ENCODE measurements at regions not wholly inside any gene's neighbourhood (a gene's known extent, or its start where the extent isn't known, plus 50 kb on each side); places are given as distances from the start of the nearest gene placed in this dataset.

DNA sequence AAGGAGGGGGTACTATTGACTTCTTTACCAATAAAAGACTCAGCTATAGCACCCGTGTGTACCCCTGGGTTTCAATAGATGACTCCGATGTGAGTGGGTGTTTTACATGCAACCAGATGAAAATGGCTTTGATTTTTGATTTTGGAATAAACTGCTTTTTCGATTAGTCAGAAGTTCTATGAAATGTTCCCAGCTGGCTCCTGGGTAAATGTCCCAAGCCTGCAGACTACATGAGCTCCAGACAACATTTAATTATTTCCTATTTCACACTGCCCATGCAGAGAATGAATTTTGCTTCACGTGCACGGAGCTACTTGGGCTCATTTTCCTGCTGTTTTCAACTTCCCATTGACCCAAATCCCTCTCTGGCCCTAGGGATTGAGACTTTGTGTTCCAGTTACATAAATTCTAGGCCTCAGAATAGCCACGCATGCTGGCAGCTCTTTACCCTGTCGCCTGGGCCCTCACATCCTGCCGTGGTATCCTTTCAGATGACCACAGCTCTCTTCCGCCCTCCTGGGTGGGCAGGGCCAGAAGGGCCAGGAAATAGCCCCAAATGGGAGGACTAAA, 59.7 kb downstream of the GPR6 start:
- H3K9me3 ChIP-seq: no peaks in the 10 kb centered on the region
- intact Hi-C loops (cut with DNase I): loop anchor here (2.0 kb wide), 1 partner anchor 511 kb away; no protein-coding TSS in a partner anchor
- no peaks in the 10 kb centered on the region for H3K36me3 ChIP-seq
- TF ChIP-seq, protein P1, sequence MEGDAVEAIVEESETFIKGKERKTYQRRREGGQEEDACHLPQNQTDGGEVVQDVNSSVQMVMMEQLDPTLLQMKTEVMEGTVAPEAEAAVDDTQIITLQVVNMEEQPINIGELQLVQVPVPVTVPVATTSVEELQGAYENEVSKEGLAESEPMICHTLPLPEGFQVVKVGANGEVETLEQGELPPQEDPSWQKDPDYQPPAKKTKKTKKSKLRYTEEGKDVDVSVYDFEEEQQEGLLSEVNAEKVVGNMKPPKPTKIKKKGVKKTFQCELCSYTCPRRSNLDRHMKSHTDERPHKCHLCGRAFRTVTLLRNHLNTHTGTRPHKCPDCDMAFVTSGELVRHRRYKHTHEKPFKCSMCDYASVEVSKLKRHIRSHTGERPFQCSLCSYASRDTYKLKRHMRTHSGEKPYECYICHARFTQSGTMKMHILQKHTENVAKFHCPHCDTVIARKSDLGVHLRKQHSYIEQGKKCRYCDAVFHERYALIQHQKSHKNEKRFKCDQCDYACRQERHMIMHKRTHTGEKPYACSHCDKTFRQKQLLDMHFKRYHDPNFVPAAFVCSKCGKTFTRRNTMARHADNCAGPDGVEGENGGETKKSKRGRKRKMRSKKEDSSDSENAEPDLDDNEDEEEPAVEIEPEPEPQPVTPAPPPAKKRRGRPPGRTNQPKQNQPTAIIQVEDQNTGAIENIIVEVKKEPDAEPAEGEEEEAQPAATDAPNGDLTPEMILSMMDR (IDR thresholded peaks at IDR 0.05): no peak
- no peak for DNase-seq (ENCODE audit: low spot score in 2 of 2)
- no peak overlapping the region for H3K27ac ChIP-seq
- no peak overlapping the region for H3K4me3 ChIP-seq
- no peaks in the 10 kb centered on the region for H3K4me1 ChIP-seq
- no peaks in the 10 kb centered on the region for H3K27me3 ChIP-seq

DNA sequence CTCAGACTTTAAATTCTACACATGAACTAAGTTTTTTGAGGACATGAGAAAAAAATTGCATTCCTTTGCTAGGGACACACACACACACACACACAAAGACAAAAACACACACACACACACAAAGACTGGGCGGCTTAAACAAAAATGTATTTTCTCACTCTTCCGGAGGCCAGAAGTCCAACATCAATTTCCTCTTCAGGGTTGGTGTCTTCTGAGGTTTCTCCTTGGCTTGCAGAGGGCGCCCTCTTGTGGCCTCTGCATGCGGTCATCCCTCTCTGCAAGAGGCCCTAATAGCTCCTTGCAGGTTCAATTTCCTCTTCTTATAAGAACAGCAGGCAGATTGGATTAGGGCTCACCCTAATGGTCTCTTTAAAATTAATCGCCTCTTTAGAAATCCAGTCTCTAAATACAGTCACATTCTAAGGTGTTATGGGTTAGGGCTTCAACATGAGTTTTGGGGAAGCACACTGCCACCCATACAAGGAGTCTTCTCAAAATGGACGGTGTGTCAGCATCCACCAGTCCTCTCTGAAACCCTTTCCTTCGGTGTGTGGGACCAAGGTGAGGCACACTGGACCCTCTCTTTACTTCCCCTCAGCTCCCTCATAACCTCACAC, 61.4 kb downstream of the GPR6 start:
- TF ChIP-seq, protein P1 (IDR thresholded peaks at IDR 0.05): peak; percentile 68 to 91 (median 87)
- peak; percentile 30 to 90 for DNase-seq (ENCODE audit: low spot score in 2 of 2)
- no peaks in the 10 kb centered on the region for H3K27me3 ChIP-seq
- H3K36me3 ChIP-seq: no peaks in the 10 kb centered on the region
- intact Hi-C loops (cut with DNase I): loop anchor here (1.0 to 2.0 kb wide), 2 partner anchors 334 to 513 kb away; no protein-coding TSS in a partner anchor
- H3K27ac ChIP-seq: peak overlapping the region; percentile 10 to 45
- H3K9me3 ChIP-seq: no peaks in the 10 kb centered on the region
- H3K4me3 ChIP-seq: peak overlapping the region; percentile 26 to 52
- no peaks in the 10 kb centered on the region for H3K4me1 ChIP-seq

DNA sequence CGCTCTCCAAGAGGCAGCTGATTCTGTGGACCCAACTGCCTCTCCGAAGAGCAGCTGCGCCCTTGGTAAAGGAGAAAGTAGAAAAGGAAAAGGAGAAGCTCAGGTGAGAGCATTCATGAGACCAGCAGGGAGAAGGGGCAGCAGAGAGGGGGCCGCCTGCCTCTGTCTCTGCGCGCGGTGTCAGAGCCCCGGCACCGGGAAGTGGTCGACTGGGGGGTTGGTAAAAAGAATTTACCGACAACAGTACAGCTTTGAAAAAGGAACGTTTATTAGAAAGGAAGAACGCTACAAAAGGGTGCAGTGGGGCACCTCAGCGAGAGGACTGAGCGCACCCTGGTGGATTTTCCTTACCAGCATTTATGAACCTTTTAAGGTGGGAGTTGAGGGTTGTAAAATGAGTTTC, 61.9 kb downstream of the GPR6 start:
- no peaks in the 10 kb centered on the region for H3K9me3 ChIP-seq
- TF ChIP-seq, protein P1 (IDR thresholded peaks at IDR 0.05): peak in 2 of 3 experiments; percentile 6 to 20
- no peaks in the 10 kb centered on the region for H3K4me1 ChIP-seq
- DNase-seq (ENCODE audit: low spot score in 2 of 2): no peak
- H3K4me3 ChIP-seq: peak overlapping the region; percentile 26 to 52
- peak overlapping the region; percentile 10 to 45 for H3K27ac ChIP-seq
- intact Hi-C loops (cut with DNase I): loop anchor here (1.0 to 2.0 kb wide), 2 partner anchors 335 to 513 kb away; no protein-coding TSS in a partner anchor
- no peaks in the 10 kb centered on the region for H3K27me3 ChIP-seq
- no peaks in the 10 kb centered on the region for H3K36me3 ChIP-seq

DNA sequence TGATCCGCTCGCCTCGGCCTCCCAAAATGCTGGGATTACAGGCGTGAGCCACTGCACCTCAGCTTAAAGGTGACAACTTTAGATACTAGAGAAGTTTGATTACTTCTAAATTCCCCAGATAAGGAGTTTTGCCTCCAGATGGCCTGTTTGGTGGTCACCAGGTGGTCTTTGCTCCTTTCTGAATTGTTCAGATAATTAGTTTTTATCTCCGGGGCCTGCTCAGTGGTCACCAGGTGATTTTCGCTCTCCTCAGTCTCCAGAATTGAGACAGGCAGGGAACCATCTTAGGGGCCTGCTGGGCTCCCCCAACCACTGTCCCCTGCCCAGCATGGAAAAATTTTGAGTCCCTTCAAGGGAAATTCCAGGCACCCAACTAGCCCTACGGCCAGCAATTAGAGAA, 62.6 kb downstream of the GPR6 start:
- H3K4me1 ChIP-seq: no peaks in the 10 kb centered on the region
- no peaks in the 10 kb centered on the region for H3K27me3 ChIP-seq
- H3K27ac ChIP-seq: no peak overlapping the region
- TF ChIP-seq, protein P1 (IDR thresholded peaks at IDR 0.05): no peak
- DNase-seq (ENCODE audit: low spot score in 2 of 2): no peak
- no peaks in the 10 kb centered on the region for H3K9me3 ChIP-seq
- intact Hi-C loops (cut with DNase I): no loop called here
- H3K36me3 ChIP-seq: no peaks in the 10 kb centered on the region
- H3K4me3 ChIP-seq: no peak overlapping the region

DNA sequence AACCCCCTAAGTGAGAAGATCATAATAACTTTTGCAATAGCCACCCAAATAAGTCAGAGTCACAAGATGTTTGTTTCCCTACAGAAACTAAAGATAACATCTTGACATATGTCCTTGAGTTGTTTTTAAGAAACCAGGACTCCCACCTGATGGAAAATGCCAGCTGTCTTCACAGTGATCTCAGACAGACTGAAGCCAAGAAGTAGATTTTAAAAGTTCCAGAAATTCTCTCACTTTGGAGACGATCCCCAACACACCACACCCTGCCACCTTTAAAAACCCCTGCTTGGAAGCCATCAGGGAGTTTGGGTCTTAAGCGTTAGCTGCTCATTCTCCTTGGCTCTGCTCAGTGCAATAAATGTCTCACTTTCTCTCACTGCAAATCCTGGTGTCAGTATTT, 63.0 kb downstream of the GPR6 start:
- Histone ChIP-seq H3K4me3 (no peak overlapping the region), H3K4me1 (no peaks in the 10 kb centered on the region), H3K27me3 (no peaks in the 10 kb centered on the region), H3K36me3 (no peaks in the 10 kb centered on the region), H3K9me3 (no peaks in the 10 kb centered on the region), H3K27ac (no peak overlapping the region)
- TF ChIP-seq, protein P1 (IDR thresholded peaks at IDR 0.05): no peak
- DNase-seq (ENCODE audit: low spot score in 2 of 2): no peak
- intact Hi-C loops (cut with DNase I): no loop called here

All from ascending aorta (tissue), 2 donors.